Kidney glomerular epithelial cell (primary cell): ENCODE measurements at regions not wholly inside any gene's neighbourhood (a gene's known extent, or its start where the extent isn't known, plus 50 kb on each side); places are given as distances from the start of the nearest gene placed in this dataset.

Experiments used
- DNase-seq: peaks from one replicate; lab custom pipeline; 2025; lab: John Stamatoyannopoulos, UW

DNA sequence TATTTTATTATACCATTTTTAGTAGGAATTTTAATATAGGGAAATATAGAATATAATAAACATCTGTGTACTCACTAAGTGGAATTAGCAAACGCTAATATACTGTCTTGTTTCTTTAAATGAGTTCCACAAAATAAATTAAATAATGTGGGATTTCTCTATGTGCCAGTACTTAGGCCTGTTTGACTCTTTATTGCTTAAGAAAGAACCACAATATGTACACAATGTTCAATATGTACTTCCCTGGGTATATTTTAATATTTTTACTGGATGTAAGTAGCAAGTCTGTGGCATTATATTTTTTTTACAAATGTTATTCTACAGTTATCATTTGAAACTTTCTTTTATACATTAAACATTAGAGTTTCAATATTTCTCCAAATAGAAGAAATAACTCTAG, 92.5 kb upstream of the CARD18 start:
- no peak for DNase-seq

DNA sequence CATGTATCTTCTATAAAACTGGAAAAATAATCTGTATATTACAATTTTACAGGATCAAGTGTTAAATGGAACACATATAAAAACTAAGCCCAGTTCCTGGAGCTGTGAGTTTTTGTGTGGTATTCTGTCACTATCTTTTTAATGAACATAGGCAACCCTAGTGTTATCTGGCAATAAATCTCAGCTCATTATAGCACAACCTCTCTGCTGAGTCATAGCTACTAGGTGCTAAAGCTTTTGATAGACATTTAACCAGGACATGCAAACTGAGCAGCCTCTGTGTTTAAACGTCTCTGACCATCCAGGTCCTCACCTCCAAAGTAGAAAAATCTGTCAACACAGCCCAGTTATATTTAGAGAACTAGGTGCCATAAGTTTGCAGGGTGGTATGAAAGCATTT, 91.0 kb upstream of the CARD18 start:
- DNase-seq, result no peak

GRCh38 chr11:105229761-105230160, 90.2 kb upstream of the CARD18 start:
- DNase-seq, result no peak

- no peak for DNase-seq
These were observed 89.7 kb upstream of the CARD18 start for GRCh38 chr11:105229257-105229656.

- no peak for DNase-seq
These were observed 87.8 kb upstream of the CARD18 start for GRCh38 chr11:105227363-105227762.

GRCh38 chr11:105226766-105227165, 87.2 kb upstream of the CARD18 start:
- no peak for DNase-seq

DNA sequence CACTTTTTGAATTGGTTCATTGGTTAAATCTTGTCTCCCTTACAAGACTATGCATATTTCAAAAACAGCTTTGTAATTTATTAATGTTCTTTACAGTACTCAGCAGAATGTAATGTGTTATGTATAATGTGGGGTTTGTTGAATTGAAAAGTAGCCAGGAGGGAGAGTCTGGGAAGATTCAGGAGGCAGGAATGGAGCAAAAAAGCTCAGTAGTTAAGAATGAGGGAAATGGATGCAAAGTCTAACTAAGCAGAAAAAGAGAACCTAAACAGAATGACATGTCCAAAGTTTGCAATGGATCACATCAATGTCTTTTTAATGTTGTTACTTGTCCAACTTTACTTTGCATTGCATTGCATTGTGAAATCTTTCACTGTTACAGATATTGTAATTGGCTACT, 86.5 kb upstream of the CARD18 start:
- no peak for DNase-seq

DNA sequence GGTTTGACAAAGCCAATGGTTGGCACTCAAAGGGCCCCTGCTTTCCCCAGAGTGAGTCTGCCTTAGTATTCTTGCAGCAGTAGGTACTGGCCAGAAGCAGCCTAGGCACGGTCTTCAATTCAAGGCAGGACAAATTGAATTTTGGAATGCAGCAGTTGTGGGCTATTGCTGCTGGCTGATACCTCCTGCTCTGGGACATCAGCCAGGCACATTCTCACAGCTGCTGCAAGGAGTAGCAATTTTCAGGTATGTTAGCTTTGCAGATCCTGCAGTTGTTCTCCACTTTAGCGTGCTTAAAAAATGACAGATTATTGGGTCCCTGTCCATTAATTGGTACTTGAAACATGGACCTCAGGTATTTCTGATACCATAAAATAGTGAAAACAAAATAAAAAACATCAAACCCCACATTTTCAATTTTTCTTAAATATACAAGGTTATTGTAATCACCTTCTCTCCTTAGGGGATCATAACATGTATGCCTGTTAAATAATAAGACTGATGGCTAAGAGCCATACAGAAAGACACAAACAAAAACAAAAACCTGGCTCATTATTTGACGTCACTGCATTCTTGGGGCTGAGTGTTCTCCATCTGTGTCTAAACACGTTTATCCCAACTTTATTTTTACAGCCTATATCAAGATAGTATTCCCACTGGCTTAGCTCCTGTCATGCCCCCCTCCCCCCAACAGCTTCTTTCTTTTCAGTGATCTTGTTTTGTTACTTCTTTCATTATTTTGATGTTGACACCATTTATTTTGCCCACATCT, 85.1 kb upstream of the CARD18 start:
- no peak for DNase-seq

DNA sequence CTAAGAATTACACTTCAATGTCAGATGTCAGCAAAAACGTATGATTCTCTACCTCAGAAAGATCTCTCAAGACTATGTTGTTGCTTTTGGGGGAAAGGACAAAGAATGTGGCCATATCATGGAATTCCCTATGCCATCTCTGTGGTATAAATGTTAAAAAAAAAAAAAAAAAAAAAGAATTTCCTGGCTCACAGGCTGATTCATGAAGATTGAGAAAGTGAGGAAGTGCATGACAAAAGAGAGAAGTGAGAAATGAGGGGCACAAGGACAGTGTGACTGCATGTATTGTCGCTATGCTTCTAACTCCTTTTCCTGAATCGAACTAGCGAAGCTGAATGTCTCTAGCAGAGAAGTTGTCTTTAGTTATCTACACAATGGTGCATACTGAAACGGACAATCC, 80.6 kb upstream of the CARD18 start:
- DNase-seq, result no peak

DNA sequence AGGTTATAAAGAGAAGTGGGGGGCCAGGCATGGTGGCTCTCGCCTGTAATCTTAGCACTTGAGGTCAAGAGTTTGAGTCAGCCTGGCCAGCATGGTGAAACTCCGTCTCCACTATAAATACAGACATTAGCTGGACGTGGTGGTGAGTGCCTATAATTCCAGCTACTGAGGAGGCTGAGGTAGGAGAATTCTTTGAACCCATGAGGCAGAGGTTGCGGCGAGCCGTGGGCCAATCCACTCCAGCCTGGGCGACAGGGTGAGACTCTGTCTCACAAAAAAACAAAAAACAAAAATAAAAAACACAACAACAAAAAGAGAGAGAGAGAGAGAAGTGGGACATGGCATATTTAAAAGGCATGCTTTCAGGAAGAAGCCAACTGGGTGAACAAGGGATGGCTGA, 80.1 kb upstream of the CARD18 start:
- DNase-seq, result no peak

DNA sequence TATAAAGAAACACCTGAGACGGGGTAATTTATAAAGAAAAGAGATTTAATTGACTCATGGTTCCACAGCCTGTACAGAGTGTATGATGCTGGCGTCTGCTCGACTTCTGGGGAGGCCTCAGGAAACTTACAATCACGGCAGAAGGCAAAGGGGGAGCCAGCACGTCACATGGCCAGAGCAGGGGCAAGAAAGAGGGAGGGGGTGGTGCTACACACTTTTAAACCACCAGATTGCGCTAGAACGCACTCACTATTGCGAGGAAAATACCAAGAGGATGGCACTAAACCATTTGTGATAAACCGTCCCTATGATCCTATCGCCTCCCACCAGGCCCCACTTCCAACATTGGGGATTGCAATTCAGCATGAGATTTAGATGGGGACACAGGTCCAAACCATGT, 79.7 kb upstream of the CARD18 start:
- DNase-seq, result no peak

- no peak for DNase-seq
These were observed 76.0 kb upstream of the CARD18 start for GRCh38 chr11:105215528-105215927.

DNA sequence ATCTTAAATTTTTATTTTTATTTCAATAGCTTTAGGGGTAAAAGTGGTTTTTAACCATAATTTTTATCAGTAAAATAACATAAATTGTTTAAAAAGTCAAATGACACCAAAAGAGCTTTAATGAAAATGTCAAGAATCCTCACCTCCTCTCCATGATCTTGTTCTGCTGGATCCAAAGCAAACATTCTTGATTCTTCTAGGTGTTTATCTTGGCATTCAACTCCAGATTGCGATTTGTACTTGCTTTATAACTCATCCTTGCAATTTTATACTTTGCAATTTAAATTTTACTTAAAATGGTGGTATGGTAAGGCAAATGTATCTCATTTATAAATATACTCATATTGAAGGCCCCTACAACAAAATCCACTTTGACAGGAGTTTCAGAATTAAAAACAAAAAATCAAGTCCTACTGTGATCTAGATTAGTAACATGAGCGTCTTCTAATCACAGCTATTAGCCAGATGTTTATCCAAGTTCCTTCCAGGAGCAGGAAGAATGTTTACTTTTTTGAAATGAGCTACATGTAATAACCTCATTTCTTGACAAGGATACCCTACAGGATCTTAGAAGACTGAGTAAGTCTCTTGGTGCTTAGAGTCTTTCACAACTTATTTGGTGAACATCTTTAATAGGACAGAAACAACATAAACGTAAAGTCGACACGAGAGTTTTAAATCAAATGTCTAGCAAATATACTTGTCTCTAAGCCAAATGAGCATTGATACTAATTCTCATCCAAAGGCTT, 72.4 kb upstream of the CARD18 start:
- peak; percentile 39 for DNase-seq

DNA sequence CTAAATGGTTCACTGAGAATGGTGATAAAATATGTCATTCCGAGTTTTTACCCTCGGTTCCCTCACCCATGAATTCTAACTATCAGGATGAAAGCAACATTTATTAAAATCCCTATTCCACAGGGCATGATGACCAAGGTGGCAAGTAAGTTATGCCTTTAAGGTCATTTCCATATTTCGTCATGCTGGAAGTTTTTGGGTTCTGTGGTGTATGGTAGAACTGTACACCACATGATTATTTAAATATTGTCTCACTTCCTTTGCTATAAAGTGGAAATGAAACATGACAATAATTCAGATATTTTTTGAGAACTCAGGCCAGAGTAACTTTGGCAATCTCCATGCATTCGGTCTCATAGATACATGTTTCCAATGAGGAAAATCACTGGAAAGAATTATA, 68.5 kb upstream of the CARD18 start:
- DNase-seq, result no peak

GRCh38 chr11:105206633-105207032, 67.1 kb upstream of the CARD18 start:
- DNase-seq, result no peak

DNA sequence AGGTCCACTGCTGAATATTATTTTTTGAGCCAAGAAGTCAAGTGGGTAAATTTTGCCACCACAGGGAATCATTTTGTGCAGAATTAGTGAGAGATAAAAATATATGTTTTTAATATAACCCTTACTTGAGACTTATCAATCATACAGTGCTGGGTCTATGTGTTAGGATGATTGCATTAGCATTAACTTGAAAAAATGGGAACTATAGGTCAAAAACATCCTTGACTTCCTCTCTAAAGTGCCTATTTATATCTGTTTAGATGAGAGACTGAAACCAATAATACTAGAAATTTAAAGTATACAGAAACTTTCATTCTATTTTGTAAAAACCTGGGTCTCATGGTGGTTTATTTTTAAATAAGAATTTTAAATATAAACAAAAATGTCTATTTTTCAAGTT, 65.1 kb upstream of the CARD18 start:
- DNase-seq, result no peak

DNA sequence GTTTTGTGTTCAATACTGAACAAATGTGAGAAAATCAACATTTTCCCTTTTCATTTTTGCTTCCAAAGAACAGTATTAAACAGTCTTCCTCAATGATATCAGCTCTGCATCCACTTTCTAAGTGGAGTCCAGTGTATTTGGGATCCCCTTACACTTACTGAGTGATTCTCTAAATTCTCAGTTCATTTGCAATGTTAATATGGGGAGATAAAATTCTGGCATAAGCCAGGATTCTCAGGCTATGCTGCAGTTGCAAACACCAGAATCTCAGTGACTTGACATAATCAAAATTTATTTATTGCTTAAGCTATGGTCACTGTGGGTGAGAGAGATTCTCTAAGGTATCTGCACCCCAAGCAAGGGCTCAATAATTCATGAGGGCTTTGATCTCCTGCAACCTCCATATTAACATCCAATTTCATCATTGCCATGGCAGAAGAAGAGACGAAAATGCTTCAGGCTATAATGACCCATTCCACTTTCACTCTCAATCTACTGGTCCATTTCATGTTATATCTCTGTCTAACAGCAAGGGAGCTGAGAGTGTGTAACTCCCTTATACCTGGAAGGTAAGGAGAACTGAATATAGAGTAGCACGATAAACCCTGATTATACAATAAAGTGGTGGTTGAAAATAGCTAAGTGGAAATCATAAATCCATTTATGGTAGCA, 64.1 kb upstream of the CARD18 start:
- DNase-seq, result no peak

- DNase-seq, result peak; percentile 46
These were observed 63.4 kb upstream of the CARD18 start for GRCh38 chr11:105202844-105203548.

DNA sequence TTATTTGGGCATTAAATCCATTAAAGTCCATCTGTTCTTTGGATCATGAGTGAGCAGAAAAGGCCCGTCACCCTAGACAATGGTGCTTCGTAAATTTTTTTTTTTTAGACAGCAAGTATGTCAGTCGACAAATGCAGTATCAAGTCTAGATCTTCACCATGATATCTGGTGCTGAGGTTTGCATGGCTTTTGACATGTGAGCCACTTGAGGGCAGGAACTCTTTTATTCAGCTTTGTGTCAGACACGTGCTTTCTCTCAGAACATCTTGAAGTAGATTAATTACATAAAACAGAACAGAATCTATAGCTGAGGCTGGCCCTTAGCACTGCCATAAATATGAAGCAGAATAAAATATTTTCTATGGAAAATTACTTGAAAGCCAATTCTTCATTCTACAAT, 62.9 kb upstream of the CARD18 start:
- DNase-seq, result no peak

GRCh38 chr11:105201166-105201565, 61.6 kb upstream of the CARD18 start:
- DNase-seq, result no peak

- DNase-seq, result no peak
These were observed 57.7 kb upstream of the CARD18 start for GRCh38 chr11:105197071-105197815.

DNA sequence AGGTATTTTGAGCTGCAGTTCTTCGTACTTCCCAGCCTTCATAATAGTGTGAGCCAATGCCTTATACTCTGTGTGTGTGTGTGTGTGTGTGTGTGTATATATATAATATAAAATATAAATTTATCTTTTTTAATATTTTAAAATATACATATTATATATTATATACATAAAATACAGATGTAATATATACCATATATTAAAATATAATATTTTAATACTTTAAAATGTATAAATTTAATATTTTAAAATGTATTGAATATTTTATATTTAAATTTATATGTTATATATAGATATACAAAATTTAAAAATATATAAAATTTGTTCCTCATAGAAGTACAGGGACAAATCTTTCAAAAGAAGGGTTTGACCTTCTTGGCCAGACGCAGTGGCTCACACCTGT, 53.7 kb upstream of the CARD18 start:
- no peak for DNase-seq
